ENCODE measurements at regions not wholly inside any gene's neighbourhood (a gene's known extent, or its start where the extent isn't known, plus 50 kb on each side); places are given as distances from the start of the nearest gene placed in this dataset.

GRCh38 chr5:13179407-13180087 lies 764.9 kb downstream of the DNAH5 start:
- TF ChIP-seq SUZ12 (IDR thresholded peaks at IDR 0.05; ENCODE audit: extremely low read depth, insufficient read depth, insufficient read length) (no peak), ZNF274 (IDR thresholded peaks at IDR 0.05; ENCODE audit: low read depth, low read length) (no peak)

All from NT2/D1 (cell line).